ENCODE measurements at regions not wholly inside any gene's neighbourhood (a gene's known extent, or its start where the extent isn't known, plus 50 kb on each side); places are given as distances from the start of the nearest gene placed in this dataset.

- TF ChIP-seq POLR2A (IDR thresholded peaks at IDR 0.05; ENCODE audit: low read depth, low read length) (no peak), POLR2AphosphoS5 (IDR thresholded peaks at IDR 0.05; ENCODE audit: low read depth, low read length) (no peak)
Measured at GRCh38 chr4:180058691-180059215, 2184.4 kb upstream of the TENM3 start.
